ENCODE measurements at regions not wholly inside any gene's neighbourhood (a gene's known extent, or its start where the extent isn't known, plus 50 kb on each side); places are given as distances from the start of the nearest gene placed in this dataset.

DNA sequence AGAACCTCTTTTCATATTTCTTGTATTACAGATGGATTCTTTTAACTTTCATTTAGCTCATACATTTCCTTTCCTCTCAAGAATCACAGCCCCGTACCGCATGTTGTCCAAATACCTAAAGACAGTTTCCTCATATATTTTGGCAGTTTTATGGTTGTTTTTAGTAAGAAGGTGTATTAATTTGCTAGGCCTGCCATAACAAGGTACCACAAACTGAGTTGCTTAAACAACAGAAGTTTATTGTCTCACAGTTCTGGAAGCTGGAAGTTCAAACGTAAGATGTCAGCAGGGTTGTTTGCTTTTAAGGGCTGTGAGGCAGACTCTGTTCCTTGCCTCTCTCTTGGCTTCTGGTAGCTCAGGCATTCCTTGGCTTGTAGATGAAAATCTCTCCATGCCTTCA, 343.2 kb upstream of the TNP1 start:
- TF ChIP-seq CTCF (IDR thresholded peaks at IDR 0.05; ENCODE audit: low read depth, low read length, poor library complexity, severe bottlenecking) (no peak), EZH2phosphoT487 (IDR thresholded peaks at IDR 0.05; ENCODE audit: borderline replicate concordance, low read length) (no peak)

All from DOHH2 (cell line).